ENCODE measurements at regions not wholly inside any gene's neighbourhood (a gene's known extent, or its start where the extent isn't known, plus 50 kb on each side); places are given as distances from the start of the nearest gene placed in this dataset.

GRCh38 chr13:29905845-29906244 is 55.4 kb upstream of the UBL3 start:
- Histone ChIP-seq H3K4me2 (ENCODE audit: insufficient read depth, low read length) (no peak overlapping the region), H3K9me3 (ENCODE audit: insufficient read depth, low read length, severe bottlenecking) (no peaks in the 10 kb centered on the region), H4K20me1 (ENCODE audit: insufficient read depth, low read length) (no peaks in the 10 kb centered on the region), H3K4me1 (ENCODE audit: insufficient read depth, low read length) (peaks cover 6% of the 10 kb centered on the region), H3K36me3 (ENCODE audit: insufficient read depth, low read length) (no peaks in the 10 kb centered on the region), H3K79me2 (ENCODE audit: insufficient read depth, low read length) (no peaks in the 10 kb centered on the region), H3K9ac (ENCODE audit: low read depth, low read length) (no peak overlapping the region), H2AFZ (ENCODE audit: low read depth, low read length) (no peak overlapping the region), H3K27ac (ENCODE audit: low read length) (no peak overlapping the region), H3K4me3 (ENCODE audit: low read depth in 1 of 2, low read length in 2 of 2) (no peak overlapping the region), H3K27me3 (ENCODE audit: insufficient read depth, low read length, poor library complexity) (peaks cover 8% of the 10 kb centered on the region)
- TF ChIP-seq CTCF (IDR thresholded peaks at IDR 0.05; ENCODE audit: borderline replicate concordance, extremely low read depth, low read length, poor library complexity, severe bottlenecking) (no peak), EZH2 (IDR thresholded peaks at IDR 0.05; ENCODE audit: borderline replicate concordance, low read depth, low read length, severe bottlenecking) (no peak)
- no peak for ATAC-seq (ENCODE audit: insufficient read depth, low read depth)
- DNase-seq, result no peak

- ATAC-seq (ENCODE audit: insufficient read depth, low read depth) (no peak), DNase-seq (no peak)
- no peak for TF ChIP-seq EZH2 (IDR thresholded peaks at IDR 0.05; ENCODE audit: borderline replicate concordance, low read depth, low read length, severe bottlenecking)
- no peak for TF ChIP-seq CTCF (IDR thresholded peaks at IDR 0.05; ENCODE audit: borderline replicate concordance, extremely low read depth, low read length, poor library complexity, severe bottlenecking)
- H3K9me3 ChIP-seq (ENCODE audit: insufficient read depth, low read length, severe bottlenecking), result no peaks in the 10 kb centered on the region
- H3K4me1 ChIP-seq (ENCODE audit: insufficient read depth, low read length), result peaks cover 6% of the 10 kb centered on the region
- no peak overlapping the region for H2AFZ ChIP-seq (ENCODE audit: low read depth, low read length)
- no peak overlapping the region for H3K9ac ChIP-seq (ENCODE audit: low read depth, low read length)
- no peaks in the 10 kb centered on the region for H4K20me1 ChIP-seq (ENCODE audit: insufficient read depth, low read length)
- H3K79me2 ChIP-seq (ENCODE audit: insufficient read depth, low read length), result no peaks in the 10 kb centered on the region
- H3K27ac ChIP-seq (ENCODE audit: low read length), result no peak overlapping the region
- no peak overlapping the region for H3K4me2 ChIP-seq (ENCODE audit: insufficient read depth, low read length)
- no peak overlapping the region for H3K4me3 ChIP-seq (ENCODE audit: low read depth in 1 of 2, low read length in 2 of 2)
- H3K36me3 ChIP-seq (ENCODE audit: insufficient read depth, low read length), result no peaks in the 10 kb centered on the region
- peaks cover 3% of the 10 kb centered on the region for H3K27me3 ChIP-seq (ENCODE audit: insufficient read depth, low read length, poor library complexity)
Observed at GRCh38 chr13:29903996-29904395, 53.6 kb upstream of the UBL3 start.

- Histone ChIP-seq H3K27ac (ENCODE audit: low read length) (no peak overlapping the region), H3K4me2 (ENCODE audit: insufficient read depth, low read length) (no peak overlapping the region), H3K4me3 (ENCODE audit: low read depth in 1 of 2, low read length in 2 of 2) (no peak overlapping the region), H3K9me3 (ENCODE audit: insufficient read depth, low read length, severe bottlenecking) (no peaks in the 10 kb centered on the region), H3K36me3 (ENCODE audit: insufficient read depth, low read length) (no peaks in the 10 kb centered on the region), H3K4me1 (ENCODE audit: insufficient read depth, low read length) (peaks cover 6% of the 10 kb centered on the region), H3K27me3 (ENCODE audit: insufficient read depth, low read length, poor library complexity) (peaks cover 3% of the 10 kb centered on the region), H2AFZ (ENCODE audit: low read depth, low read length) (no peak overlapping the region), H3K79me2 (ENCODE audit: insufficient read depth, low read length) (no peaks in the 10 kb centered on the region), H3K9ac (ENCODE audit: low read depth, low read length) (no peak overlapping the region), H4K20me1 (ENCODE audit: insufficient read depth, low read length) (no peaks in the 10 kb centered on the region)
- ATAC-seq (ENCODE audit: insufficient read depth, low read depth) (no peak), DNase-seq (no peak)
- TF ChIP-seq EZH2 (IDR thresholded peaks at IDR 0.05; ENCODE audit: borderline replicate concordance, low read depth, low read length, severe bottlenecking), result no peak
Observed at GRCh38 chr13:29903543-29903942, 53.1 kb upstream of the UBL3 start.

- Histone ChIP-seq H3K79me2 (ENCODE audit: insufficient read depth, low read length) (no peaks in the 10 kb centered on the region), H3K4me2 (ENCODE audit: insufficient read depth, low read length) (no peak overlapping the region)
Observed at GRCh38 chr13:29902632-29903305, 52.4 kb upstream of the UBL3 start.

More at GRCh38 chr13:29902632-29903305, 52.4 kb upstream of the UBL3 start:
- H3K9ac ChIP-seq (ENCODE audit: low read depth, low read length), result no peak overlapping the region
- ATAC-seq (ENCODE audit: insufficient read depth, low read depth), result no peak; the same call in 2 of the 3 replicates
- H3K9me3 ChIP-seq (ENCODE audit: insufficient read depth, low read length, severe bottlenecking), result no peaks in the 10 kb centered on the region
- peaks cover 3% of the 10 kb centered on the region for H3K27me3 ChIP-seq (ENCODE audit: insufficient read depth, low read length, poor library complexity)
- no peak overlapping the region for H3K27ac ChIP-seq (ENCODE audit: low read length)
- TF ChIP-seq CTCF (IDR thresholded peaks at IDR 0.05; ENCODE audit: borderline replicate concordance, extremely low read depth, low read length, poor library complexity, severe bottlenecking), result no peak
- no peak for TF ChIP-seq EZH2 (IDR thresholded peaks at IDR 0.05; ENCODE audit: borderline replicate concordance, low read depth, low read length, severe bottlenecking)
- H4K20me1 ChIP-seq (ENCODE audit: insufficient read depth, low read length), result no peaks in the 10 kb centered on the region
- H3K4me3 ChIP-seq (ENCODE audit: low read depth in 1 of 2, low read length in 2 of 2), result no peak overlapping the region
- no peaks in the 10 kb centered on the region for H3K36me3 ChIP-seq (ENCODE audit: insufficient read depth, low read length)
- no peak overlapping the region for H2AFZ ChIP-seq (ENCODE audit: low read depth, low read length)
- peaks cover 6% of the 10 kb centered on the region for H3K4me1 ChIP-seq (ENCODE audit: insufficient read depth, low read length)
- no peak for DNase-seq
